GM18870 (cell line): ENCODE measurements at regions not wholly inside any gene's neighbourhood (a gene's known extent, or its start where the extent isn't known, plus 50 kb on each side); places are given as distances from the start of the nearest gene placed in this dataset.
"Not testable (repeated sequence)": the region's sequence is repeated elsewhere in the genome, so short reads cannot be mapped to it uniquely, and the experiment has no call there.

Experiments used
- ATAC-seq: cut with Tn5 transposase; IDR thresholded peaks from one replicate; pipeline ENCODE4 v1.9.1; 2021; ENCODE audit warnings: moderate library complexity; ENCODE audit not compliant: unreplicated experiment

GRCh38 chr9:71514344-71514975, 253.9 kb downstream of the CEMIP2 start:
- no peak for ATAC-seq

- ATAC-seq = no peak
Measured at GRCh38 chr9:71509054-71509453, 259.3 kb downstream of the CEMIP2 start.

- ATAC-seq = not testable (repeated sequence)
Measured at GRCh38 chr9:71508141-71508540, 260.2 kb downstream of the CEMIP2 start.

GRCh38 chr9:71506821-71507220, 261.5 kb downstream of the CEMIP2 start:
- no peak for ATAC-seq

GRCh38 chr9:71504636-71505035, 263.7 kb downstream of the CEMIP2 start:
- ATAC-seq = no peak

GRCh38 chr9:71498691-71499090, 269.6 kb downstream of the CEMIP2 start:
- no peak for ATAC-seq

- no peak for ATAC-seq
Measured at GRCh38 chr9:71490810-71491209, 277.5 kb downstream of the CEMIP2 start.

GRCh38 chr9:71487061-71487460, 281.3 kb downstream of the CEMIP2 start:
- ATAC-seq = no peak

- ATAC-seq = no peak
Measured at GRCh38 chr9:71485326-71485725, 283.0 kb downstream of the CEMIP2 start.

GRCh38 chr9:71483436-71483835, 284.9 kb downstream of the CEMIP2 start:
- no peak for ATAC-seq

GRCh38 chr9:71479621-71480020, 288.7 kb downstream of the CEMIP2 start:
- no peak for ATAC-seq

GRCh38 chr9:71472400-71472799, 295.9 kb downstream of the CEMIP2 start:
- ATAC-seq = no peak

GRCh38 chr9:71465392-71465791, 302.9 kb downstream of the CEMIP2 start:
- no peak for ATAC-seq

- ATAC-seq = no peak
Measured at GRCh38 chr9:71459082-71459481, 309.2 kb downstream of the CEMIP2 start.

- ATAC-seq = peak; percentile 76
Measured at GRCh38 chr9:71446473-71447411, 321.6 kb downstream of the CEMIP2 start.

GRCh38 chr9:71446106-71446472, 322.2 kb downstream of the CEMIP2 start:
- ATAC-seq = no peak

GRCh38 chr9:71442937-71443336, 321.5 kb upstream of the TRPM3 start:
- no peak for ATAC-seq

GRCh38 chr9:71441266-71441665, 319.8 kb upstream of the TRPM3 start:
- ATAC-seq = no peak

GRCh38 chr9:71431931-71432330, 310.5 kb upstream of the TRPM3 start:
- no peak for ATAC-seq

- not testable (repeated sequence) for ATAC-seq
Measured at GRCh38 chr9:71407341-71407740, 285.9 kb upstream of the TRPM3 start.

- ATAC-seq = no peak
Measured at GRCh38 chr9:71403106-71403505, 281.7 kb upstream of the TRPM3 start.

- no peak for ATAC-seq
Measured at GRCh38 chr9:71393005-71393404, 271.6 kb upstream of the TRPM3 start.
